HFF-Myc (cell line): ENCODE measurements at regions not wholly inside any gene's neighbourhood (a gene's known extent, or its start where the extent isn't known, plus 50 kb on each side); places are given as distances from the start of the nearest gene placed in this dataset.

Experiments used
- DNase-seq: peaks from one replicate; pipeline ENCODE4 v3.0.0-alpha.2; 2011; ENCODE audit warnings: low read depth; ENCODE audit errors: extremely low read depth
- H3K4me3 ChIP-seq: replicated peaks from 2 replicates; pipeline ENCODE4 v1.5.1; 2011; ENCODE audit warnings: low read depth, mild to moderate bottlenecking, control low read depth, low read length
- TF ChIP-seq, protein P1 (sequence below): IDR thresholded peaks from 2 replicates; pipeline ENCODE4 v1.5.1; 2012; ENCODE audit warnings: mild to moderate bottlenecking, low read depth, low read length, control low read depth; ENCODE audit errors: missing control alignments

DNA sequence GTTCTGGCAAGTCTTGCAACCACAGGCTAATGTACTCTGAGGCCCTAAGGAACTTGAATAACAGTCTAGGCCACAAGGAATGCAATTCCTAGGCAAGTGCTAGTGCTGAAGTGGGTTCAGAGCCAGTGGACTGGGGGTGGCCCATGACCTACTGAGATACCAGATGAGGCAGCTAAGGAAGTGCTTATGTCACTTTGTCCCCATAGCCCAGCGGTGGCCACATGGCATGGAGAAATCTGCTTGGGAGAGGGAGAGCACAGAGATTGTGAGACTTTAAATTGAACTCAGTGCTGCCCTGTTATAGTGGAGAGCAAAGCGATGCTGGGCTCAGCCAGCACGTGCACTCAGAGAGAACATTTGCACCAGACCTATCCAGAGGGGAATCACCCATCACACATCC, 629.5 kb downstream of the JRKL start:
- TF ChIP-seq, protein P1, sequence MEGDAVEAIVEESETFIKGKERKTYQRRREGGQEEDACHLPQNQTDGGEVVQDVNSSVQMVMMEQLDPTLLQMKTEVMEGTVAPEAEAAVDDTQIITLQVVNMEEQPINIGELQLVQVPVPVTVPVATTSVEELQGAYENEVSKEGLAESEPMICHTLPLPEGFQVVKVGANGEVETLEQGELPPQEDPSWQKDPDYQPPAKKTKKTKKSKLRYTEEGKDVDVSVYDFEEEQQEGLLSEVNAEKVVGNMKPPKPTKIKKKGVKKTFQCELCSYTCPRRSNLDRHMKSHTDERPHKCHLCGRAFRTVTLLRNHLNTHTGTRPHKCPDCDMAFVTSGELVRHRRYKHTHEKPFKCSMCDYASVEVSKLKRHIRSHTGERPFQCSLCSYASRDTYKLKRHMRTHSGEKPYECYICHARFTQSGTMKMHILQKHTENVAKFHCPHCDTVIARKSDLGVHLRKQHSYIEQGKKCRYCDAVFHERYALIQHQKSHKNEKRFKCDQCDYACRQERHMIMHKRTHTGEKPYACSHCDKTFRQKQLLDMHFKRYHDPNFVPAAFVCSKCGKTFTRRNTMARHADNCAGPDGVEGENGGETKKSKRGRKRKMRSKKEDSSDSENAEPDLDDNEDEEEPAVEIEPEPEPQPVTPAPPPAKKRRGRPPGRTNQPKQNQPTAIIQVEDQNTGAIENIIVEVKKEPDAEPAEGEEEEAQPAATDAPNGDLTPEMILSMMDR: no peak
- no peak for DNase-seq
- H3K4me3 ChIP-seq: no peak overlapping the region

- no peak for DNase-seq
Measured at GRCh38 chr11:97019754-97020153, 629.9 kb downstream of the JRKL start.

GRCh38 chr11:97022955-97023354, 633.1 kb downstream of the JRKL start:
- no peak for DNase-seq
- TF ChIP-seq, protein P1: no peak
- no peak overlapping the region for H3K4me3 ChIP-seq

More at GRCh38 chr11:97019754-97020153, 629.9 kb downstream of the JRKL start:
- TF ChIP-seq, protein P1: no peak
- no peak overlapping the region for H3K4me3 ChIP-seq

- DNase-seq: no peak
- H3K4me3 ChIP-seq: no peak overlapping the region
- TF ChIP-seq, protein P1: no peak
Measured at GRCh38 chr11:97028836-97029406, 639.1 kb downstream of the JRKL start.

- TF ChIP-seq, protein P1: no peak
- DNase-seq: no peak
- no peak overlapping the region for H3K4me3 ChIP-seq
Measured at GRCh38 chr11:97033178-97033577, 643.4 kb downstream of the JRKL start.

- DNase-seq: no peak
- no peak overlapping the region for H3K4me3 ChIP-seq
- TF ChIP-seq, protein P1: no peak
Measured at GRCh38 chr11:97048481-97048880, 658.7 kb downstream of the JRKL start.

- H3K4me3 ChIP-seq: no peak overlapping the region
- DNase-seq: no peak
- TF ChIP-seq, protein P1: no peak
Measured at GRCh38 chr11:97060184-97060583, 670.4 kb downstream of the JRKL start.
